ENCODE measurements at regions not wholly inside any gene's neighbourhood (a gene's known extent, or its start where the extent isn't known, plus 50 kb on each side); places are given as distances from the start of the nearest gene placed in this dataset.

DNA sequence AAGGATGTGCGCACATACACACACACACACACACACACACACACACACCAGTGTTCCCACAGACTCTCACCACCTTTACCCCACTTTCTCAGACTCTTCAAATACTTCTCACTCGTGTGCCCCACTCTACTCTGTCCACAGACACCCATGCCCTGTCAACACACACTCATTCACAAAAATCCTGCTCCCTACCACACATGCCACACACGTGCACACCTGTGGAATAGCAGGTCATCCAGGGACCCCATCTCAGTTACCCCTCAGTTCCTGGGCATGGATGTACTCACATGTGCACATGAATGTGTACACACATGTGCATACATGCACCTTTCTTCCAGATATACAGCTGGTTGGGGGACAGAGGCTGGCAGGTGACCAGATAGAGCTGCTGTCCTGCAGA is 142.9 kb downstream of the EMX2 start:
- TF ChIP-seq CTCF (IDR thresholded peaks at IDR 0.05; ENCODE audit: unreplicated experiment), result no peak
- no peak overlapping the region for H3K27ac Mint-ChIP-seq (ENCODE audit: unreplicated experiment)
- peaks cover 2% of the 10 kb centered on the region for H3K27me3 Mint-ChIP-seq (ENCODE audit: unreplicated experiment)
- peak overlapping the region; percentile 12 for H3K4me3 Mint-ChIP-seq (ENCODE audit: unreplicated experiment)
- no peaks in the 10 kb centered on the region for H3K4me1 Mint-ChIP-seq (ENCODE audit: unreplicated experiment)
- H3K9me3 Mint-ChIP-seq (ENCODE audit: unreplicated experiment), result no peaks in the 10 kb centered on the region
- DNase-seq (ENCODE audit: low spot score), result no peak
- no peaks in the 10 kb centered on the region for H3K36me3 Mint-ChIP-seq (ENCODE audit: low read depth, unreplicated experiment)

DNA sequence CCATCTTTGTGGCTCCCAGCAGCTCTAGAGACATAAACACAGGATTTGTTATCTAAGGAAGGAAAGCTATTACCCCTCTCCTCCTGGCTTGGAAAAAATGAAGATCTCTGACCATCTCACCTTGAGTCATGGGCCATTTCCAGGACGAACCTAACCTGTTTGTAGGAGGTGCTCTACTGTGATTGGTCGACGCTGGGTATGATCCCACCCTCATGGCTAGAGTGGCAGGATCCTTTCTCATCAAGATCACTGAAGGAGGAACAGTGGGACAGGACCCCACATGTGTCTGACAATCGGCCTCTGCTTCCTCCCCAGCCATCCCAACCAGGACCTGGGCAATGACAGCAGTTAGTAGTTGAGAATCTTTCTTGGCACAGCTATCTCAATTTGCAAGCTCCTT is 144.1 kb downstream of the EMX2 start:
- peaks cover 2% of the 10 kb centered on the region for H3K27me3 Mint-ChIP-seq (ENCODE audit: unreplicated experiment)
- no peaks in the 10 kb centered on the region for H3K9me3 Mint-ChIP-seq (ENCODE audit: unreplicated experiment)
- no peak overlapping the region for H3K4me3 Mint-ChIP-seq (ENCODE audit: unreplicated experiment)
- H3K4me1 Mint-ChIP-seq (ENCODE audit: unreplicated experiment), result no peaks in the 10 kb centered on the region
- DNase-seq (ENCODE audit: low spot score), result no peak
- H3K27ac Mint-ChIP-seq (ENCODE audit: unreplicated experiment), result no peak overlapping the region
- no peaks in the 10 kb centered on the region for H3K36me3 Mint-ChIP-seq (ENCODE audit: low read depth, unreplicated experiment)
- TF ChIP-seq CTCF (IDR thresholded peaks at IDR 0.05; ENCODE audit: unreplicated experiment), result no peak

- Mint-ChIP-seq H3K4me3 (ENCODE audit: unreplicated experiment) (no peak overlapping the region), H3K36me3 (ENCODE audit: low read depth, unreplicated experiment) (no peaks in the 10 kb centered on the region), H3K27me3 (ENCODE audit: unreplicated experiment) (peaks cover 2% of the 10 kb centered on the region), H3K4me1 (ENCODE audit: unreplicated experiment) (no peaks in the 10 kb centered on the region), H3K27ac (ENCODE audit: unreplicated experiment) (no peak overlapping the region), H3K9me3 (ENCODE audit: unreplicated experiment) (no peaks in the 10 kb centered on the region)
- no peak for TF ChIP-seq CTCF (IDR thresholded peaks at IDR 0.05; ENCODE audit: unreplicated experiment)
- DNase-seq (ENCODE audit: low spot score), result no peak
Measured at GRCh38 chr10:117688358-117688757, 145.8 kb downstream of the EMX2 start.

DNA sequence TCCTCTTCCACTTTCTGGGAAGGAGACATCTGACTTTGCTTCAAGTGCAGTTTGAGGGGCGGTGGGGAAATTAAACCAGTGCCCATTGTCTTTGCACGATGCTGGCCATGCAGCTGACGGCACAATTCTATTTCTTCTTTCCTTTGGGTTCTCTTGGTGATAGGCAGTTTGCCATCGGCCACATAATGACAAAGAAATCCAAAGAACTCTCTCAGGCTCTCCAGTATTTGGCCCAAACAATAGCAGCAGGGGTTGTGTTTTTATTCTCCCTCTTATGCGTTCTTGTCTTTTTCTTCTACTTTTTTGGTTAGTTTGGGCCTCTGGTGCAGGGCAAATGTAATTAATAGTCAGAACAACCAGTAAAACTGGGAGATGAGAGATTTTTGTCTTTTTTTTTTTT is 147.0 kb downstream of the EMX2 start:
- no peak for DNase-seq (ENCODE audit: low spot score)
- no peak overlapping the region for H3K4me3 Mint-ChIP-seq (ENCODE audit: unreplicated experiment)
- no peak overlapping the region for H3K27ac Mint-ChIP-seq (ENCODE audit: unreplicated experiment)
- TF ChIP-seq CTCF (IDR thresholded peaks at IDR 0.05; ENCODE audit: unreplicated experiment), result no peak
- peaks cover 2% of the 10 kb centered on the region for H3K27me3 Mint-ChIP-seq (ENCODE audit: unreplicated experiment)
- no peaks in the 10 kb centered on the region for H3K4me1 Mint-ChIP-seq (ENCODE audit: unreplicated experiment)
- H3K9me3 Mint-ChIP-seq (ENCODE audit: unreplicated experiment), result no peaks in the 10 kb centered on the region
- H3K36me3 Mint-ChIP-seq (ENCODE audit: low read depth, unreplicated experiment), result no peaks in the 10 kb centered on the region

GRCh38 chr10:117690359-117690758 is 147.8 kb downstream of the EMX2 start:
- H3K4me3 Mint-ChIP-seq (ENCODE audit: unreplicated experiment), result no peak overlapping the region
- no peak overlapping the region for H3K27ac Mint-ChIP-seq (ENCODE audit: unreplicated experiment)
- peaks cover 2% of the 10 kb centered on the region for H3K27me3 Mint-ChIP-seq (ENCODE audit: unreplicated experiment)
- no peaks in the 10 kb centered on the region for H3K9me3 Mint-ChIP-seq (ENCODE audit: unreplicated experiment)
- H3K4me1 Mint-ChIP-seq (ENCODE audit: unreplicated experiment), result no peaks in the 10 kb centered on the region
- DNase-seq (ENCODE audit: low spot score), result no peak
- H3K36me3 Mint-ChIP-seq (ENCODE audit: low read depth, unreplicated experiment), result no peaks in the 10 kb centered on the region
- no peak for TF ChIP-seq CTCF (IDR thresholded peaks at IDR 0.05; ENCODE audit: unreplicated experiment)

Measured in endothelial cell (in vitro differentiated cells).